ENCODE measurements at regions not wholly inside any gene's neighbourhood (a gene's known extent, or its start where the extent isn't known, plus 50 kb on each side); places are given as distances from the start of the nearest gene placed in this dataset.

DNA sequence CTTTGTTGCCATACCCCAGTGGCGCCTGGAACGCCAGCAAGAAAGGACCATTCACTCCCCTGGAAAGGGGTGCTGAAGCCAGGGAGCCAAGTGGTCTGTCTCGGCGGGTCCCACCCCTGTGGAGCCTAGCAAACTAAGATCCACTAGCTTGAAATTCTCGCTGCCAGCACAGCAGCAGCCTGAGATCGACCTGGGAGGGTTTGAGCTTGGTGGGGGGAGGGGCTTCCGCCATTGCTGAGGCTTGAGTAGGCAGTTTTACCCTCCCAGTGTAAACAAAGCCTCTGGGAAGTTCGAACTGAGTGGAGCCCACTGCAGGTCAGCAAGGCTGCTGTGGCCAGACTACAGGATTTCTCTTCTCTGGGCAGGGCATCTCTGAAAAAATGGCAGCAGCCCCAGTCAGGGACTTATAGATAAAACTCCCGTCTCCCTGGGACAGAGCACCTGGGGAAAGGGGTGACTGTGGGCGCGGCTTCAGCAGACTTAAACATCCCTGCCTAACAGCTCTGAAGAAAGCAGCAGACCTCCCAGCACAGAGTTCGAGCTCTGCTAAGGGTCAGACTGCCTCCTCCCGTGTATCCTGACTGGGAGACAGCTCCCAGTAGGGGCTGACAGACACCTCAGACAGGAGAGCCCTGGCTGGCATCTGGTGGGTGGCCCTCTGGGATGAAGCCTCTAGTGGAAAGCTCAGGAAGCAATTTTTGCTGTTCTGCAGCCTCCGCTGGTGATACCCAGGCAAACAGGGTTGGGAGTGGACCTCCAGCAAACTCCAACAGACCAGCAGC, 281.1 kb upstream of the SP4 start:
- no peak for DNase-seq (ENCODE audit: low read depth in 2 of 2)

DNA sequence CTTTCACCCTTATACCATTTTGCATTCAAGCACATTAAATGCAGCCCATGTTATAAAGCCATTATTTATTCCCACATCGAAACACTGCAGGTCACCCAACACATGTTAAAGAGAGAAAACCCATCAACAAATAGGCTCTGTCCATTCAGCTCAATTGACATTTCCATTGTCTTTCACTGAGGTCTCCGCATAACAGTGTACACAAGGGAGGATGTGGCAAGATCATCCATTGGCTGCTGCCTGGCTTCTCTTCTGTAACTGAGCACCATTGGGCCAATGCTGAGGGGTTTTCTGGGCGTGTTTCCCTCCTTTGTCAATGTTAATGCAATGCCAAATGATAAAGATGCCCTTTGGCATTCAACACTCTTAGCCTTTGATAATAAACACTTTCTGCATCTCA, 278.1 kb upstream of the SP4 start:
- no peak for DNase-seq (ENCODE audit: low read depth in 2 of 2)

DNA sequence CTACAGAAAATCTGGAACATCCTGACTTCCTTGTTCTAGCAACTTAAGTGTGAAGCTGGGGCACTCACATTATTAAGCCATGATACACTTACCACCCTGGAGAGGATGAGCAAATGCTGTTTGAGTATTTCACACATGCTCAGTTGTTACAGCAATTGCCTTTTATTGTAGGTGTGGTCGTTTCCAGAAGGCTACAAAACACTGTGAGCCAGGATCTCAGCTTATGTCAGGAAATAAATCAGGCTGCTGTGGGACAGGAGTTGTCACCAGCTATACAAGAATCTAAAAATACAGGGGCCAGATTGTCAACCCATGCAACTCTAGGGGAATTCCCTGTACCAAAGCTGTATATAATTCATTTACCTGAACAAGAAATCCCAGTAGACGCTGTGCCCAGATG, 273.3 kb upstream of the SP4 start:
- no peak for DNase-seq (ENCODE audit: low read depth in 2 of 2)

GRCh38 chr7:21159506-21159905, 268.4 kb upstream of the SP4 start:
- DNase-seq (ENCODE audit: low read depth in 2 of 2): no peak

DNA sequence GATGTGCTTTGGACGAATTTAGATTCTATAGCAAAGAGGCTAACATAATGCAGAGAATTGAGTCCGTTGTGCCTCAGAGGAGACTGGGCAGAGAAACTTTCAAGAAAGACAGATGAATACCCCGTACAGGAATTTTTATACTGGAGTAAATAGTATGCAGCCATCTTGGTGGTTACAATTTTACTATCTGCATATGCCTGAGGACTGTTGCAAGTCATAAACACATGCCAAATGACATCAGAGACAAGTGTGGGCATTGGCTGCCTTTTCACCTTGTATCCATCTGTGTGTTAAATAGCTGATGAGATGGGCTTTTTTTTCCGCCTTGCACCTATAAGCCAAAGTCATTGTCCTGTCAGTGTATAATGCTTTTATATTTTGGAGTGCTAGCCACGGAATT, 267.5 kb upstream of the SP4 start:
- DNase-seq (ENCODE audit: low read depth in 2 of 2): no peak

DNA sequence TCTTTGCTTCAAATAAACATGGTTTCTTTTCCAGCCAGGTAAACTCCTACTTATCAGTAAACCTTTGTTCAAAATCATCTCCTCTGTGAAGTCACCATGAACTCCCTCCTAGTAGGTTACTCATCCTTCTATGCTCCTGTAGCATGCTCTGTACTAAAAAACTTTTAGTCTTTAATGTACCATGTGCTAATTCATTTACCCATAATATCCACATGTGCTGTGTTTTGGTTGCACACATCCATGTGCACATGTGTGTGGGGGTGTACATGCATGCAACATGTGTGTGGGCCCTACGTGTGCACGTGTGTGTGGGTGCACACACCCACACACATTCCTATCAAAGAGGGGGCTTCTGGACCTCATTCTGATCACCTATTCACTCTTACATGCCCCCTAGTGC, 259.9 kb upstream of the SP4 start:
- DNase-seq (ENCODE audit: low read depth in 2 of 2): no peak

- no peak for DNase-seq (ENCODE audit: low read depth in 2 of 2)
These were observed 258.0 kb upstream of the SP4 start for GRCh38 chr7:21169667-21170580.

DNA sequence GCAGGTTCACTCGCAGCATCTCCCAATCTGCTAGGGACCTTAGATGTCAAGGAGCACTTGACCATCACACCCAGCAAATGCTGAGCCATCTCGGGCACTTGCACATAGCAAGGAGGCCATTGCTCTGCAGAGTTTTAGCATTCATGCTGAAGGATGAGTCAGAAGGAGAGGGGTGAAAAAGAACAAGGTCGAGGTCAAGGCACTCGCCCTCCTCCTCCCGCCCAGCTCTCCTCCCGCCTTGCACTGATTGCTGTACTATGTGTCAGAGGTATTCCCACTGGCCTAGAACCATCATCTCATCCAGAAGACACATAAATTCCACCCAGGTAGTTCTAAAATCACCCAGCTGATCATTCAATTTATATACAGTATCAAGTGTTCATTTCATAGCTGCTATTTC, 255.1 kb upstream of the SP4 start:
- DNase-seq (ENCODE audit: low read depth in 2 of 2): no peak

GRCh38 chr7:21173436-21173835, 254.4 kb upstream of the SP4 start:
- DNase-seq (ENCODE audit: low read depth in 2 of 2): no peak

DNA sequence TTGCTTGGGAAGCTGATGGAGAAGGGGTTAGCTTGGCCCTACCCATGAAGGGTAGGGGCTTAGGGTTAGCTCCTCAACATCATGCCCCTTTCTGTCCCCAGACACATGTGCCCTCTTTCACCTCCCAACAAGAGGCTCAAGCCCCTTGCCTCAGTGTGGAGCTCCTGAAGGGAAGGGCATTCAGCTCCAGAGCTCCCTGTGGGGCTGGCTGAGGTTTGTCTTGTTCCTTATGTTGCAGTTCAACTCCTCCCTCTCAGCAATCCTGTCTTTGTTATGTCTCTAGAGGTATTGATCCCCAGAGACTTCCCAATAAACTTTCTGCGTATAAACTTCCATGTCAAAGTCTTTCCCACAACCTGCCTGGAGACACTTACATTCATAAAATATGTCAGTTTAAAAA, 252.2 kb upstream of the SP4 start:
- DNase-seq (ENCODE audit: low read depth in 2 of 2): no peak

- DNase-seq (ENCODE audit: low read depth in 2 of 2): no peak
These were observed 242.8 kb upstream of the SP4 start for GRCh38 chr7:21184942-21185652.

DNA sequence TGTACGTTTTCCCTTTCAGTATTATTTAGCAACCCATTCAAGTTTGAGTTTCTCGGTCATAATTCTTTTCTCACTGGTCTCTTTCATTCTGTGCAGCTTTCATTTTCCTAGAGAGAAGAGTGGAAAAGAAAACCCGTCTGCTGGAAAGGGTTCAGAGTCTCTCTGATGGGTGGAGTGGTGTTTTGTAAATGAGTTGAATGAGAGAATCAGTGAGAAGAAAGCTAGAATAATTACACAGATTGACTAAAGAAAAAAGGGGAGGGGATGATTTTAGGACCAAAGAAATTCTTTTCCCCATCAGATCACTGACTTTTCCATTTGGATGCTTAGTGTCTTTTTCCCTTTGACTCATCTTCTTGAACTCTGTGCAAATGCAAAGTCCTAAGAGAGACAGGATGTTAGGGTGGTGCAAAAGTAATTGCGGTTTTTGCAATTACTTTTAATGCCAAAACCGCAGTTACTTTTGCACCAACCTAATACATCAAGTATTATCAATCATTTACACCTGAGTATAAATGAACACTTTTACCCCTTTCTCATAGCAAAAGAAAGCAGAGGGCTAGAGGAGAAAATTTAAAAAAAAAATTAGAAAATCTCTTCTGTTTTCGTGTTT, 242.1 kb upstream of the SP4 start:
- no peak for DNase-seq (ENCODE audit: low read depth in 2 of 2)

DNA sequence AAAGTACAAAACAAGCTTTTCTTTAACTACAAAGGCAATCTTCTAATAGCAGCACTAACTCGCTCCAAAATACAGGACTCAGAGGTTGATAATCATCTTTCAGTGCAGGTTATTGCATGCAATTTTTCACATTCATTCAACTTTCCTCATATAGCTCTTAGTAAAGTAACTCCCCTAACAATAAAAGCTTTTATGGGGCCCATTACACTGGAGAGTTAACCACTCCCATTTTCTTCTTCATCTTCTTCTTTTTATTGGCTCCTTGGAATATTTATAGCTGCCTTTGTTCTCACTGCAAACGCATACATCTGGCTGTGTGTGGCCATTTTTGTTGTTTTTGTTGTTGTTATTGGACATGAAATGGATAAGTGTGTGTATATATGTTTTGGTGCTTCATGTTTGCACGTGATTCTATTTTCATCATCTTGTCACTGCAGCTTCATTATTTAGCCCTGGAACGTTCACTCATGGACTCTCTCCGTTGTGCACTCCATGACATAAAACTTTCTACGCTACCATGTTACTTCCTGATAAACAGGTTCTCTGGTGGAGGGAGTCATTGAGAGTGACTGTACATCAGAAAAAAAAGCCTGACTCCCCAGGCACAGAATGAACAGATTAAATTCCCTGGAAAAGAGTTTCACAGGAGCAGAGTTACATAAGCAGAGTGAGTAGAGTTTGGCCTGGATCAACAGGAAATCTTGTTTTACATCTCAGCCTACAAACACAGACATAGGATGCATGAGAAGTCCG, 236.4 kb upstream of the SP4 start:
- DNase-seq (ENCODE audit: low read depth in 2 of 2): no peak

DNA sequence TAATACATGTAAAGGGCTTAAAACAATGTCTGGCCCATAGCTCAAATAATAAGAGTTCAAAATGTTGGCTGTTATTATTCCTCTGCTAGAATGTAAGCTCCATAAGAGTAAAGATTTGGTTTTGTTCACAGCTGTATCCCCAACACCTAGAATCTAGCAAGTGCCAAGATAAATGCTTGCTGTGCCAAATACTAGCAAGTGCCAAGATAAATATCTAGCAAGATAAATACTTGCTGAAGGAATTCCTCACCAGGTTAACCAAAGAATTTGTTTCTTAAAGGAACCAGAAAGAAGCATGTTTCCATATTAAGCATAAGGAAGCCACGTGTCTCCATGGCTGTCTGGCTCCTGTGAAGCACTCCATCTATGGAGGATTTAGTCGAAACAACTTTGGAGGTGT, 235.2 kb upstream of the SP4 start:
- DNase-seq (ENCODE audit: low read depth in 2 of 2): no peak

DNA sequence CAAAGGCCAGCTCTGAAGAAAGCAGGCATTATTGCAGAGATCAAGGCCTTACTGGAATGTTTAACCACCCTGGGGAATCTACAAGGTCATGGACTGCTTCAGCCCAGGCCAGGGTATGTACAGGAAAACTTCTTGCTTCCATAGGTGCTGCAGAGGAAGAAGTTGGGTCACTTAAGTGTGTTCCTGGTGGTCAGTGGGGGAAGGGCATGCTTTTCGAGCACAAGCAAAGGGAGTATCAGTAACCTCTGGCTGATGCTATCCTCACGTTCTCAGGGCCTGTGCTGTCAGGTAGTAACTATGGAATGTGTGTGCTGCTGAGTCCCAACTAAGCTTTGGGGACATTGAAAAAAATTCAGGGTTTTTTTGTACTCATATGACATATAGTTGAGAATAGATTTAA, 234.0 kb upstream of the SP4 start:
- DNase-seq (ENCODE audit: low read depth in 2 of 2): no peak

GRCh38 chr7:21194936-21195335, 232.9 kb upstream of the SP4 start:
- no peak for DNase-seq (ENCODE audit: low read depth in 2 of 2)

- no peak for DNase-seq (ENCODE audit: low read depth in 2 of 2)
These were observed 229.0 kb upstream of the SP4 start for GRCh38 chr7:21198921-21199320.

DNA sequence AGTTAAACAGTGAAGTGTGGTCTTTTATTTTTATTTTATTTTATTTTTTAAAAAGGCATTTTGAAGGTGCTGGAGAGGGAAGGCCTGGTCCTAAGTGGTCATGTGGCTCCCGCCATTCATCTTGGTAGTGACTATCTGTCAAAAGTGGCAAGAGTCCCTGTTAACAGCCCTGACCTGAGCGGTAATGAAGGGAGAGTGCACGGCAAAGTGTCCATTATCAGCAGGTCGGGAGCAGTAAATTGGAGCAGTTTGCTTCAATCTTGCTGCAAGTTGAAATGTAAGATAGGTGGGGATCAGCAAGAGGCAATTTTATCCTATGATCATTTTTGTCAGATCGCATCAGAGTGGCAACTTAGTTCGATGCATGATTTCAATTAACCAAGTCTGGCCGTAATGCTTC, 227.4 kb upstream of the SP4 start:
- DNase-seq (ENCODE audit: low read depth in 2 of 2): no peak

DNA sequence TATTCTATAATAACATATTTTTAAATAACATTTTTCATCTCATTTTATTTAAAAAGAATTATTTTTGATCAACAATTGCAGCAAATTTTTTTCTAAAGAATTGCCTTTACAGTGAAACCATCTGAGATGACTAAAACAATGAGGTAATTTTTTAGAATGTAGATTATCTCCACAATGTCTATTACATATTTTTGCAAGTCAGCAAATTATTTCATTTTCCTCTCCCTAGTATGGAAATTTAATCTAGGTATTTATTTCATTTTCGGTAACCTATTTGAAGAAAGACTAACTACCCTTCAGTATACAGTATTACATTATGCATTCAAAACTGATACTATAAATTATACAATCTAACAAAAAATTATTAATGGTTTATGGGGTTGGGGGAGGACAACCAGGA, 213.2 kb upstream of the SP4 start:
- no peak for DNase-seq (ENCODE audit: low read depth in 2 of 2)

DNA sequence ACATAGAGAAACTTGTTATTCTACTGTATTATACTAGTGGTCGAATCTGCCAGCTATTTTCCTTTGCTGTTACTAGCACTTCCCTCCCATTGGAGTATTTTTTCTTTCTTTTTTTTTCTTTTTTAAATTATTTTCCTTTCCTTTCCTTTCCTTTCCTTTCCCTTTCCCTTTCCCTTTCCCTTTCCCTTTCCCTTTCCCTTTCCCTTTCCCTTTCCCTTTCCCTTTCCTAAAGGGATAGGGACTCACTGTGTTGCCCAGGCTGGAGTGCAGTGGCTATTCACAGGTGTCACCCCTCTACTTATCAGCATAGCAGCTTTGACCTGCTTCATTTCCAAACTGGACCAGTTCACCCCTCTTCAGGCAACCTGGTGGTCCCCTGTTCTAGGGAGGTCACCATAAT, 212.6 kb upstream of the SP4 start:
- DNase-seq (ENCODE audit: low read depth in 2 of 2): no peak

- no peak for DNase-seq (ENCODE audit: low read depth in 2 of 2)
These were observed 210.5 kb upstream of the SP4 start for GRCh38 chr7:21217365-21217764.
